Ovary (tissue), 3 donors: ENCODE measurements at regions not wholly inside any gene's neighbourhood (a gene's known extent, or its start where the extent isn't known, plus 50 kb on each side); places are given as distances from the start of the nearest gene placed in this dataset.

ENCODE experiments used
- CTCF ChIP-seq, 3 donors: fragments of 450-650 bp in 2 of 3; fragments of 200-600 bp in 1 of 3; IDR thresholded peaks; one replicate each; pipeline versions ENCODE4 v1.5.1 to v1.8.0; 2016 to 2022; ENCODE audit warnings: antibody characterized with exemption in 3 of 3, mild to moderate bottlenecking in 1 of 3
- POLR2A ChIP-seq: fragments of 450-650 bp; IDR thresholded peaks from one replicate; pipeline ENCODE4 v1.6.1; 2017; ENCODE audit warnings: antibody characterized with exemption, mild to moderate bottlenecking, moderate library complexity
- donor health status: DM: no; HTN: no; CAD: no.

GRCh38 chr7:80018941-80019808 lies 115.5 kb upstream of the GNAI1 start:
- TF ChIP-seq CTCF (IDR thresholded peaks at IDR 0.05) = peak in 2 of 3 donors; percentile 19 to 27
- TF ChIP-seq POLR2A = no peak
